ENCODE measurements at regions not wholly inside any gene's neighbourhood (a gene's known extent, or its start where the extent isn't known, plus 50 kb on each side); places are given as distances from the start of the nearest gene placed in this dataset.
"Not testable (repeated sequence)": the region's sequence is repeated elsewhere in the genome, so short reads cannot be mapped to it uniquely, and the experiment has no call there.

DNA sequence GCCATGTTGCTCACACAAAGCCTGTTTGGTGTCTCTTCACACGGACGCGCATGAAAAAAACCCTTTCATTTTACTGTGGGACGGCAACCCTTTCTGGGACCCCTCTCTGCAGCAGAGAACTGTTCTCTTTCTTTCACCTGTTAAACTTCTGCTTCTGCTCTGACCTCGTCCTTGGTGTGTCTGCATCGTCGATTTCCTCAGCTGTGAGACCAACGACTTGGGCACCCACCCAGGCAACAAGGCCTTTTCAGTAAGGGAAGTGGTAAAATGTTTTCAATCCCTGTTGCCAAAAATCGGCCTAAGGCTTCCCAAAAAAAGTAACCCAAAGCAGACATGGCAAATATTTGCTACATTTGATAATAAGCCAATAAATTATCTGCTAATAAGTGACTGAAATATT is 515.3 kb downstream of the IRS2 start:
- TF ChIP-seq, protein P1, sequence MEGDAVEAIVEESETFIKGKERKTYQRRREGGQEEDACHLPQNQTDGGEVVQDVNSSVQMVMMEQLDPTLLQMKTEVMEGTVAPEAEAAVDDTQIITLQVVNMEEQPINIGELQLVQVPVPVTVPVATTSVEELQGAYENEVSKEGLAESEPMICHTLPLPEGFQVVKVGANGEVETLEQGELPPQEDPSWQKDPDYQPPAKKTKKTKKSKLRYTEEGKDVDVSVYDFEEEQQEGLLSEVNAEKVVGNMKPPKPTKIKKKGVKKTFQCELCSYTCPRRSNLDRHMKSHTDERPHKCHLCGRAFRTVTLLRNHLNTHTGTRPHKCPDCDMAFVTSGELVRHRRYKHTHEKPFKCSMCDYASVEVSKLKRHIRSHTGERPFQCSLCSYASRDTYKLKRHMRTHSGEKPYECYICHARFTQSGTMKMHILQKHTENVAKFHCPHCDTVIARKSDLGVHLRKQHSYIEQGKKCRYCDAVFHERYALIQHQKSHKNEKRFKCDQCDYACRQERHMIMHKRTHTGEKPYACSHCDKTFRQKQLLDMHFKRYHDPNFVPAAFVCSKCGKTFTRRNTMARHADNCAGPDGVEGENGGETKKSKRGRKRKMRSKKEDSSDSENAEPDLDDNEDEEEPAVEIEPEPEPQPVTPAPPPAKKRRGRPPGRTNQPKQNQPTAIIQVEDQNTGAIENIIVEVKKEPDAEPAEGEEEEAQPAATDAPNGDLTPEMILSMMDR (IDR thresholded peaks at IDR 0.05), result no peak
- TF ChIP-seq POLR2A (IDR thresholded peaks at IDR 0.05), result no peak
- DNase-seq, result no peak
- Histone ChIP-seq H3K9me3 (no peaks in the 10 kb centered on the region), H3K4me3 (no peak overlapping the region), H3K36me3 (no peaks in the 10 kb centered on the region), H3K27me3 (no peaks in the 10 kb centered on the region), H3K4me1 (no peaks in the 10 kb centered on the region), H3K27ac (no peak overlapping the region)
- intact Hi-C loops (cut with DNase I; ENCODE audit: low total_unique reads), result no loop called here

DNA sequence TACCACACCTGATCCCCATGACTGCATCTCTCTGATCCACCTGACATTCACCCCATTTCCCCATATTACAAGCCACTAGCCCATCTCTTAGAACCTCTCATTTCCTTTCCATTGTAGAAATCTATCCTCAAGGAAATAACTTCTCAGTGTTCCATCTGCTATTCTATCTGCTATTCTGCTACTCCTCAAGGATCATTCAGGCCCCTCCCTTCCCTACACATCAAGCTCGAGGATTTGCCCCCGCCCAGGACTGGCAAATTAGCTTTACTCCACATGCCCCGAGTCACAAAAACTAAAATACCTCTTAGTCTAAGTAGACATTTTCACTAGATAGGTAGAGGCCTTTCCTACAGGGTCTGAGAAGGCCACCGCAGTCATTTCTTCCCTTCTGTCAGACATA is 517.0 kb downstream of the IRS2 start:
- H3K36me3 ChIP-seq; H3K27me3 ChIP-seq; H3K9me3 ChIP-seq; DNase-seq; intact Hi-C loops (cut with DNase I; ENCODE audit: low total_unique reads); H3K4me1 ChIP-seq; H3K27ac ChIP-seq; H3K4me3 ChIP-seq: not testable (repeated sequence)

- H3K4me1 ChIP-seq; H3K4me3 ChIP-seq; H3K9me3 ChIP-seq; H3K36me3 ChIP-seq; intact Hi-C loops (cut with DNase I; ENCODE audit: low total_unique reads); H3K27me3 ChIP-seq; H3K27ac ChIP-seq; DNase-seq: not testable (repeated sequence)
These were observed 517.9 kb downstream of the IRS2 start for GRCh38 chr13:109268492-109268891.

DNA sequence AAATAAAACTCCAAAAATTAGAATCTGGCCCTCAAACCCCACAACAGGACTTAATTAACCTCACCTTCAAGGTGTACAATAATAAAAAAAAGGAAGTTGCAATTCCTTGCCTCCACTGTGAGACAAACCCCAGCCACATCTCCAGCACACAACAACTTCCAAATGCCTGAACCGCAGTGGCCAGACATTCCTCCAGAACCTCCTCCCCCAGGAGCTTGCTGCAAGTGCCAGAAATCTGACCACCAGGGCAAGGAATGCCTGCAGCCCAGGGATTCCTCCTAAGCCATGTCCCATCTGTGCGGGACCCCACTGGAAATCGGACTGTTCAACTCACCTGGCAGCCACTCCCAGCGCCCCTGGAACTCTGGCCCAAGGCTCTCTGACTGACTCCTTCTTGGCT is 519.0 kb downstream of the IRS2 start:
- H3K4me3 ChIP-seq, result not testable (repeated sequence)

GRCh38 chr13:109265438-109265742 is 521.0 kb downstream of the IRS2 start:
- H3K9me3 ChIP-seq; intact Hi-C loops (cut with DNase I; ENCODE audit: low total_unique reads); H3K4me1 ChIP-seq; DNase-seq; H3K27me3 ChIP-seq; H3K27ac ChIP-seq; H3K4me3 ChIP-seq; H3K36me3 ChIP-seq: not testable (repeated sequence)

More for the DNA sequence above, 519.0 kb downstream of the IRS2 start:
- H3K4me1 ChIP-seq; H3K36me3 ChIP-seq; H3K27ac ChIP-seq; intact Hi-C loops (cut with DNase I; ENCODE audit: low total_unique reads); DNase-seq; H3K9me3 ChIP-seq; H3K27me3 ChIP-seq: not testable (repeated sequence)

DNA sequence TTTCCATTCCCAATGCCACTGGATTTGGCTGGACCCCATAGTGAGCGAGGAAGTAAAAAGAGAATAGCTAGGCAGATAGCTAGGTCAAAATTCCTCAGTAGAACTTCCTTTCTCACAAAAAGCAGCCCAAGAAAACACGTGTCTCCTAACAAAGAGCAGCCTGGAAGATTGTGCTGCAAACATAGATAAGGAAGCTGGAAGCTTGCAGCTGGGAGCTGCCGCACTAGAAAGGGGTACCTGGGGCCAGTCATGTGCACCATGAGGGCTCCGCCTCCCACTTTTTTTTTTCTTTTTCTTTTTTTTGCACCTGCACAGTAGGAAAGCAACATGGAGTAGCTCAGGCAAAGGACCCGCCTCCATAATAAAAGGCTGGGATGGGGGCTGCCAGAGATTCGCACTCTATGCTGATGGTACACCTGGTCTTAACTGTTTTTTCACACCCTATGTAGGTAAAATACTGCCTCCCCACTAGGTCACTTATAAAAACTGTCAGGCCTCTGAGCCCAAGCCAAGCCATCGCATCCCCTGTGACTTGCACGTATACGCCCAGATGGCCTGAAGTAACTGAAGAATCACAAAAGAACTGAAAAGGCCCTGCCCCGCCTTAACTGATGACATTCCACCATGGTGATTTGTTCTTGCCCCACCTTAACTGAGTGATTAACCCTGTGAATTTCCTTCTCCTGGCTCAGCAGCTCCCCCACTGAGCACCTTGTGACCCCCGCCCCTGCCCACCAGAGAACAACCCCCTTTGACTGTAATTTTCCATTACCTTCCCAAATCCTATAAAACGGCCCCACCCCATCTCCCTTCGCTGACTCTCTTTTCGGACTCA is 521.6 kb downstream of the IRS2 start:
- H3K36me3 ChIP-seq; H3K9me3 ChIP-seq; H3K27me3 ChIP-seq; H3K27ac ChIP-seq; H3K4me1 ChIP-seq; DNase-seq; H3K4me3 ChIP-seq; intact Hi-C loops (cut with DNase I; ENCODE audit: low total_unique reads): not testable (repeated sequence)

DNA sequence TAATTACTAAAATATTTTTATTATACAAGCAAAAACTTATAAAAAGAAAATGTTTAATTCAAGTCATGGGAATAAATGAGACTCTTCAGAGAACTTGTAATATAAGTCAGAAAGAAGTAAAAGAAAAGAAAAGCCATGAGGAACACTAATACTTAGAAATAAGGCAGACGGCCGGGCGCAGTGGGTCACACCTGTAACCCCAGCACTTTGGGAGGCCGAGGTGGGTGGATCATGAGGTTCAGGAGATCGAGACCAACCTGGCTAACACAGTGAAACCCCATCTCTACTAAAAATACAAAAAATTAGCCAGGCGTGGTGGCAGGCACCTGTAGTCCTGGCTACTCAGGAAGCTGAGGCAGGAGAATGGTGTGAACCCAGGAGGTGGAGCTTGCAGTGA is 528.6 kb downstream of the IRS2 start:
- H3K4me1 ChIP-seq; intact Hi-C loops (cut with DNase I; ENCODE audit: low total_unique reads); H3K36me3 ChIP-seq; H3K27me3 ChIP-seq; H3K9me3 ChIP-seq; H3K27ac ChIP-seq; DNase-seq; H3K4me3 ChIP-seq: not testable (repeated sequence)
